ENCODE measurements at regions not wholly inside any gene's neighbourhood (a gene's known extent, or its start where the extent isn't known, plus 50 kb on each side); places are given as distances from the start of the nearest gene placed in this dataset.

DNA sequence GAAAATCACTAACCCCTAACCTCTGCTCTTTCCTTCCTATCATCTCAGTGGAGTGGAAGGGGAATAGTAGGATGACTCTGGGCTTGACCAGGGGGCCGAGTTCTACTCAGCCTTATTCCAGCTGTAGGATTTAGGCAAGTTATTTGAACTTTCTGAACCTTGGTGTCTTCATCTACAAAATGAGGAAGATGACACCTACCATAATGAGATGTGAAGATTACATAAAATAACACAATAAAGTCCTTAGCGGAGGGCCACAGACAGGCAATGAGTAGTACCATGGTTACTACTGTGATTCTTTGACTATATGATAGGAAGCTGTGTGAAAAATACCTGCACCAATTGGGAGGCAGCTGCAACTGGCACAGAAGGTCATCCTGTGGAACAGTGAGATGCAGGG, 53.6 kb upstream of the PIM1 start:
- no peaks in the 10 kb centered on the region for H3K4me1 Mint-ChIP-seq (ENCODE audit: low read depth, unreplicated experiment)
- no peak for DNase-seq
- no peak overlapping the region for H3K4me3 Mint-ChIP-seq (ENCODE audit: low read depth, unreplicated experiment)
- no peaks in the 10 kb centered on the region for H3K9me3 Mint-ChIP-seq (ENCODE audit: low read depth, unreplicated experiment)
- no peaks in the 10 kb centered on the region for H3K27me3 Mint-ChIP-seq (ENCODE audit: unreplicated experiment)
- no TSS peak for BruUV-seq (replicated peaks)
- intact Hi-C loops (cut with micrococcal nuclease; ENCODE audit: unreplicated experiment): no loop called here
- no peaks in the 10 kb centered on the region for H3K36me3 Mint-ChIP-seq (ENCODE audit: insufficient read depth, unreplicated experiment)
- TF ChIP-seq, protein P1, sequence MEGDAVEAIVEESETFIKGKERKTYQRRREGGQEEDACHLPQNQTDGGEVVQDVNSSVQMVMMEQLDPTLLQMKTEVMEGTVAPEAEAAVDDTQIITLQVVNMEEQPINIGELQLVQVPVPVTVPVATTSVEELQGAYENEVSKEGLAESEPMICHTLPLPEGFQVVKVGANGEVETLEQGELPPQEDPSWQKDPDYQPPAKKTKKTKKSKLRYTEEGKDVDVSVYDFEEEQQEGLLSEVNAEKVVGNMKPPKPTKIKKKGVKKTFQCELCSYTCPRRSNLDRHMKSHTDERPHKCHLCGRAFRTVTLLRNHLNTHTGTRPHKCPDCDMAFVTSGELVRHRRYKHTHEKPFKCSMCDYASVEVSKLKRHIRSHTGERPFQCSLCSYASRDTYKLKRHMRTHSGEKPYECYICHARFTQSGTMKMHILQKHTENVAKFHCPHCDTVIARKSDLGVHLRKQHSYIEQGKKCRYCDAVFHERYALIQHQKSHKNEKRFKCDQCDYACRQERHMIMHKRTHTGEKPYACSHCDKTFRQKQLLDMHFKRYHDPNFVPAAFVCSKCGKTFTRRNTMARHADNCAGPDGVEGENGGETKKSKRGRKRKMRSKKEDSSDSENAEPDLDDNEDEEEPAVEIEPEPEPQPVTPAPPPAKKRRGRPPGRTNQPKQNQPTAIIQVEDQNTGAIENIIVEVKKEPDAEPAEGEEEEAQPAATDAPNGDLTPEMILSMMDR (IDR thresholded peaks at IDR 0.05; ENCODE audit: unreplicated experiment): no peak
- no peak overlapping the region for H3K27ac Mint-ChIP-seq (ENCODE audit: unreplicated experiment)
- CTCF ChIA-PET: no interaction called here

DNA sequence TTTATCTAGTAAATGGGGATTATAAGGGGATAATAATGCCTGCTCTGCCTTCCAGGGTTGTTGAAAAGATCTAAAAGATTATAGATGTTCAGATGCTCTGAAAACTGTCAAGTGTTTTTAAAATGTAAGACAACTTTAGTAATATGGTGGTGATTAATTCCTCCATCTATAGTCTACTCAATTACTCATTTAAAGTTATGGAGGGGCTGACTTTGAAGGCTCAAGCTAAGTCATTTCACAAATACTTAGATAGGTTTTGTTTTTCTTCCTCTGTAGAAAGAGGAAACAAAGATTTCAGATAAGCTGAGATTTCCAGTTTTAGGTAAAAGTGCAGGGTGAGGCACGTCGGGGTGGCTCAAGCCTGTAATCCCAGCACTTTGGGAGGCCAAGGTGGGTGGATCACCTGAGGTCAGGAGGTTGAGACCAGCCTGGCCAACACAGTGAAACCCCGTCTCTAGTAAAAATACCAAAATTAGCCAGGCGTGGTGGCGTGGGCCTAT, 50.5 kb upstream of the PIM1 start:
- Mint-ChIP-seq H3K36me3 (ENCODE audit: insufficient read depth, unreplicated experiment) (no peaks in the 10 kb centered on the region), H3K9me3 (ENCODE audit: low read depth, unreplicated experiment) (no peaks in the 10 kb centered on the region), H3K27ac (ENCODE audit: unreplicated experiment) (no peak overlapping the region), H3K27me3 (ENCODE audit: unreplicated experiment) (no peaks in the 10 kb centered on the region), H3K4me3 (ENCODE audit: low read depth, unreplicated experiment) (no peak overlapping the region), H3K4me1 (ENCODE audit: low read depth, unreplicated experiment) (no peaks in the 10 kb centered on the region)
- no TSS peak for BruUV-seq (replicated peaks)
- intact Hi-C loops (cut with micrococcal nuclease; ENCODE audit: unreplicated experiment): no loop called here
- TF ChIP-seq, protein P1 (IDR thresholded peaks at IDR 0.05; ENCODE audit: unreplicated experiment): no peak
- CTCF ChIA-PET: interaction anchor here (0.6 to 1.1 kb wide), 2 partner anchors 13 to 64 kb away, joined by 3 to 6 read pairs; no protein-coding TSS in a partner anchor
- no peak for DNase-seq

Data from Calu3 (cell line).